NCI-H460 (cell line): ENCODE measurements at regions not wholly inside any gene's neighbourhood (a gene's known extent, or its start where the extent isn't known, plus 50 kb on each side); places are given as distances from the start of the nearest gene placed in this dataset.
"Not testable (repeated sequence)": the region's sequence is repeated elsewhere in the genome, so short reads cannot be mapped to it uniquely, and the experiment has no call there.

ENCODE experiments used
- DNase-seq: peaks from one replicate; pipeline ENCODE4 v3.0.0-alpha.2; 2016; ENCODE audit warnings: low read depth; ENCODE audit errors: extremely low read depth

- DNase-seq = no peak
These were observed 219.9 kb upstream of the ATXN7L3B start for GRCh38 chr12:74317741-74318140.

GRCh38 chr12:74319886-74320285 is 217.7 kb upstream of the ATXN7L3B start:
- no peak for DNase-seq

- DNase-seq = no peak
These were observed 216.3 kb upstream of the ATXN7L3B start for GRCh38 chr12:74321381-74321780.

GRCh38 chr12:74322792-74323191 is 214.8 kb upstream of the ATXN7L3B start:
- no peak for DNase-seq

GRCh38 chr12:74328623-74329022 is 209.0 kb upstream of the ATXN7L3B start:
- DNase-seq = no peak

GRCh38 chr12:74334780-74335179 is 202.9 kb upstream of the ATXN7L3B start:
- no peak for DNase-seq

GRCh38 chr12:74337951-74338350 is 199.7 kb upstream of the ATXN7L3B start:
- DNase-seq = no peak

GRCh38 chr12:74339211-74339610 is 198.4 kb upstream of the ATXN7L3B start:
- no peak for DNase-seq

- DNase-seq = no peak
These were observed 187.7 kb upstream of the ATXN7L3B start for GRCh38 chr12:74349925-74350324.

GRCh38 chr12:74365178-74365964 is 172.3 kb upstream of the ATXN7L3B start:
- peak; percentile 25 for DNase-seq

GRCh38 chr12:74370608-74371216 is 166.9 kb upstream of the ATXN7L3B start:
- no peak for DNase-seq

GRCh38 chr12:74379114-74379513 is 158.5 kb upstream of the ATXN7L3B start:
- DNase-seq = no peak

GRCh38 chr12:74381958-74382357 is 155.7 kb upstream of the ATXN7L3B start:
- DNase-seq = no peak

GRCh38 chr12:74382983-74383382 is 154.7 kb upstream of the ATXN7L3B start:
- DNase-seq = no peak

- no peak for DNase-seq
These were observed 146.4 kb upstream of the ATXN7L3B start for GRCh38 chr12:74391283-74391682.

GRCh38 chr12:74393272-74393671 is 144.4 kb upstream of the ATXN7L3B start:
- no peak for DNase-seq

- DNase-seq = no peak
These were observed 143.0 kb upstream of the ATXN7L3B start for GRCh38 chr12:74394647-74395046.

- DNase-seq = peak; percentile 5
These were observed 136.6 kb upstream of the ATXN7L3B start for GRCh38 chr12:74401035-74401434.

- no peak for DNase-seq
These were observed 135.7 kb upstream of the ATXN7L3B start for GRCh38 chr12:74401966-74402365.

- DNase-seq = not testable (repeated sequence)
These were observed 134.5 kb upstream of the ATXN7L3B start for GRCh38 chr12:74403221-74403470.

GRCh38 chr12:74408601-74409166 is 129.0 kb upstream of the ATXN7L3B start:
- no peak for DNase-seq

GRCh38 chr12:74412606-74413230 is 124.9 kb upstream of the ATXN7L3B start:
- peak; percentile 35 for DNase-seq
